ENCODE measurements at regions not wholly inside any gene's neighbourhood (a gene's known extent, or its start where the extent isn't known, plus 50 kb on each side); places are given as distances from the start of the nearest gene placed in this dataset.

DNA sequence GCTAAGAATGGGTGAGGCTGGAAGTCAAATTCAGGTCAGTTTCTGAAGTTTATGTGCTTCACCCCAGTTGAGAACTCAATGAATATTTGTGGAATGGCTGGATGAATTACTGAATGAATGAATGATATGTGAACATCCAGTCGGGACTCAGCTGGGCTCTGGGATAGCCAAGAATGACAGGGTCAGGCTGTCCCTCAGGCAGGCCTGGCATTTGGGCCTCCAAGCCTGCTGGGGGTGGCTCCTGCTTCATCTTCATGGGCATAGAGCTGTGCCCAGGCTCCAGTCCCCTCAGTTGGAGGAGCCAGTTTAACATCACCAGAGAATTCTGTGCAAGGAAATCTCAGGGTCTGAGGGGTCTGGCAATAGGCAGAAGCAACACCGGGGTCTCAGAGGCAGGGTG is 185.8 kb downstream of the PHETA1 start:
- TF ChIP-seq BACH2 (CRISPR knock-in tag; IDR thresholded peaks at IDR 0.05; ENCODE audit: borderline replicate concordance) (no peak), ZC3H10 (CRISPR knock-in tag; IDR thresholded peaks at IDR 0.05) (no peak), RARB (CRISPR knock-in tag; IDR thresholded peaks at IDR 0.05) (no peak), ZFP30 (CRISPR knock-in tag; IDR thresholded peaks at IDR 0.05) (no peak), SNAI2 (CRISPR knock-in tag; IDR thresholded peaks at IDR 0.05) (no peak), TCF4 (CRISPR knock-in tag; IDR thresholded peaks at IDR 0.05; ENCODE audit: borderline replicate concordance) (no peak), ZNF565 (CRISPR knock-in tag; conservative IDR thresholded peaks at IDR 0.05; ENCODE audit: low read depth) (no peak), PPARA (CRISPR knock-in tag; IDR thresholded peaks at IDR 0.05; ENCODE audit: borderline replicate concordance) (no peak), ZNF8 (CRISPR knock-in tag; IDR thresholded peaks at IDR 0.05) (no peak), OSR1 (CRISPR knock-in tag; IDR thresholded peaks at IDR 0.05) (no peak), TOX (CRISPR knock-in tag; IDR thresholded peaks at IDR 0.05; ENCODE audit: borderline replicate concordance) (no peak)
- TF ChIP-seq, protein P1, sequence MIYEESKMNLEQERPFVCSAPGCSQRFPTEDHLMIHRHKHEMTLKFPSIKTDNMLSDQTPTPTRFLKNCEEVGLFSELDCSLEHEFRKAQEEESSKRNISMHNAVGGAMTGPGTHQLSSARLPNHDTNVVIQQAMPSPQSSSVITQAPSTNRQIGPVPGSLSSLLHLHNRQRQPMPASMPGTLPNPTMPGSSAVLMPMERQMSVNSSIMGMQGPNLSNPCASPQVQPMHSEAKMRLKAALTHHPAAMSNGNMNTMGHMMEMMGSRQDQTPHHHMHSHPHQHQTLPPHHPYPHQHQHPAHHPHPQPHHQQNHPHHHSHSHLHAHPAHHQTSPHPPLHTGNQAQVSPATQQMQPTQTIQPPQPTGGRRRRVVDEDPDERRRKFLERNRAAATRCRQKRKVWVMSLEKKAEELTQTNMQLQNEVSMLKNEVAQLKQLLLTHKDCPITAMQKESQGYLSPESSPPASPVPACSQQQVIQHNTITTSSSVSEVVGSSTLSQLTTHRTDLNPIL (CRISPR knock-in tag; IDR thresholded peaks at IDR 0.05; ENCODE audit: low read depth) = no peak
- TF ChIP-seq, protein P2, sequence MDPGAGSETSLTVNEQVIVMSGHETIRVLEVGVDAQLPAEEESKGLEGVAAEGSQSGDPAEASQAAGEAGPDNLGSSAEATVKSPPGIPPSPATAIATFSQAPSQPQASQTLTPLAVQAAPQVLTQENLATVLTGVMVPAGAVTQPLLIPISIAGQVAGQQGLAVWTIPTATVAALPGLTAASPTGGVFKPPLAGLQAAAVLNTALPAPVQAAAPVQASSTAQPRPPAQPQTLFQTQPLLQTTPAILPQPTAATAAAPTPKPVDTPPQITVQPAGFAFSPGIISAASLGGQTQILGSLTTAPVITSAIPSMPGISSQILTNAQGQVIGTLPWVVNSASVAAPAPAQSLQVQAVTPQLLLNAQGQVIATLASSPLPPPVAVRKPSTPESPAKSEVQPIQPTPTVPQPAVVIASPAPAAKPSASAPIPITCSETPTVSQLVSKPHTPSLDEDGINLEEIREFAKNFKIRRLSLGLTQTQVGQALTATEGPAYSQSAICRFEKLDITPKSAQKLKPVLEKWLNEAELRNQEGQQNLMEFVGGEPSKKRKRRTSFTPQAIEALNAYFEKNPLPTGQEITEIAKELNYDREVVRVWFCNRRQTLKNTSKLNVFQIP (CRISPR knock-in tag; IDR thresholded peaks at IDR 0.05; ENCODE audit: borderline replicate concordance, low read depth) = no peak
- TF ChIP-seq, protein P3, sequence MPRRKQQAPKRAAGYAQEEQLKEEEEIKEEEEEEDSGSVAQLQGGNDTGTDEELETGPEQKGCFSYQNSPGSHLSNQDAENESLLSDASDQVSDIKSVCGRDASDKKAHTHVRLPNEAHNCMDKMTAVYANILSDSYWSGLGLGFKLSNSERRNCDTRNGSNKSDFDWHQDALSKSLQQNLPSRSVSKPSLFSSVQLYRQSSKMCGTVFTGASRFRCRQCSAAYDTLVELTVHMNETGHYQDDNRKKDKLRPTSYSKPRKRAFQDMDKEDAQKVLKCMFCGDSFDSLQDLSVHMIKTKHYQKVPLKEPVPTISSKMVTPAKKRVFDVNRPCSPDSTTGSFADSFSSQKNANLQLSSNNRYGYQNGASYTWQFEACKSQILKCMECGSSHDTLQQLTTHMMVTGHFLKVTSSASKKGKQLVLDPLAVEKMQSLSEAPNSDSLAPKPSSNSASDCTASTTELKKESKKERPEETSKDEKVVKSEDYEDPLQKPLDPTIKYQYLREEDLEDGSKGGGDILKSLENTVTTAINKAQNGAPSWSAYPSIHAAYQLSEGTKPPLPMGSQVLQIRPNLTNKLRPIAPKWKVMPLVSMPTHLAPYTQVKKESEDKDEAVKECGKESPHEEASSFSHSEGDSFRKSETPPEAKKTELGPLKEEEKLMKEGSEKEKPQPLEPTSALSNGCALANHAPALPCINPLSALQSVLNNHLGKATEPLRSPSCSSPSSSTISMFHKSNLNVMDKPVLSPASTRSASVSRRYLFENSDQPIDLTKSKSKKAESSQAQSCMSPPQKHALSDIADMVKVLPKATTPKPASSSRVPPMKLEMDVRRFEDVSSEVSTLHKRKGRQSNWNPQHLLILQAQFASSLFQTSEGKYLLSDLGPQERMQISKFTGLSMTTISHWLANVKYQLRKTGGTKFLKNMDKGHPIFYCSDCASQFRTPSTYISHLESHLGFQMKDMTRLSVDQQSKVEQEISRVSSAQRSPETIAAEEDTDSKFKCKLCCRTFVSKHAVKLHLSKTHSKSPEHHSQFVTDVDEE (CRISPR knock-in tag; IDR thresholded peaks at IDR 0.05) = no peak
- TF ChIP-seq, protein P4, sequence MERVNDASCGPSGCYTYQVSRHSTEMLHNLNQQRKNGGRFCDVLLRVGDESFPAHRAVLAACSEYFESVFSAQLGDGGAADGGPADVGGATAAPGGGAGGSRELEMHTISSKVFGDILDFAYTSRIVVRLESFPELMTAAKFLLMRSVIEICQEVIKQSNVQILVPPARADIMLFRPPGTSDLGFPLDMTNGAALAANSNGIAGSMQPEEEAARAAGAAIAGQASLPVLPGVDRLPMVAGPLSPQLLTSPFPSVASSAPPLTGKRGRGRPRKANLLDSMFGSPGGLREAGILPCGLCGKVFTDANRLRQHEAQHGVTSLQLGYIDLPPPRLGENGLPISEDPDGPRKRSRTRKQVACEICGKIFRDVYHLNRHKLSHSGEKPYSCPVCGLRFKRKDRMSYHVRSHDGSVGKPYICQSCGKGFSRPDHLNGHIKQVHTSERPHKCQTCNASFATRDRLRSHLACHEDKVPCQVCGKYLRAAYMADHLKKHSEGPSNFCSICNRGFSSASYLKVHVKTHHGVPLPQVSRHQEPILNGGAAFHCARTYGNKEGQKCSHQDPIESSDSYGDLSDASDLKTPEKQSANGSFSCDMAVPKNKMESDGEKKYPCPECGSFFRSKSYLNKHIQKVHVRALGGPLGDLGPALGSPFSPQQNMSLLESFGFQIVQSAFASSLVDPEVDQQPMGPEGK (CRISPR knock-in tag; IDR thresholded peaks at IDR 0.05; ENCODE audit: borderline replicate concordance) = no peak
- ATAC-seq = no peak

DNA sequence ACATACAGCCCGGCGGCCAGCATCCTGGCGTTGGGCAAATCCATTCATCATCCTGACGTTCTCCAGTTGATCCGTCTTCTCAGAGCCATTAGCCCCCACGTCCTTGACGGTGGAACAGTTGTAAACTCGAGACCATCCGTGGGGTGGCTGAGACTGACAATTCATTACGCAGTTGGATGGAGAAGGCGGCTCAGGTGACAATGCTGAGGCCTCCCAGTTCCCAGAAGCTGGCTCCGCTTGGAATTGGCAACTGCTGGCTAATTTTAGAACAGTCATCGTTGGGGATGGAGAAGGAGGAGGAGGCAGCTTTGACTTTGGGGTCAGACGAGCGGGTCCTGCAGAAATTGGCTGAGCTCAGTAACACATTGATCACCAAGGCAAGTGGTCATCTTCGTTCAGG is 186.5 kb downstream of the PHETA1 start:
- TF ChIP-seq, protein P5, sequence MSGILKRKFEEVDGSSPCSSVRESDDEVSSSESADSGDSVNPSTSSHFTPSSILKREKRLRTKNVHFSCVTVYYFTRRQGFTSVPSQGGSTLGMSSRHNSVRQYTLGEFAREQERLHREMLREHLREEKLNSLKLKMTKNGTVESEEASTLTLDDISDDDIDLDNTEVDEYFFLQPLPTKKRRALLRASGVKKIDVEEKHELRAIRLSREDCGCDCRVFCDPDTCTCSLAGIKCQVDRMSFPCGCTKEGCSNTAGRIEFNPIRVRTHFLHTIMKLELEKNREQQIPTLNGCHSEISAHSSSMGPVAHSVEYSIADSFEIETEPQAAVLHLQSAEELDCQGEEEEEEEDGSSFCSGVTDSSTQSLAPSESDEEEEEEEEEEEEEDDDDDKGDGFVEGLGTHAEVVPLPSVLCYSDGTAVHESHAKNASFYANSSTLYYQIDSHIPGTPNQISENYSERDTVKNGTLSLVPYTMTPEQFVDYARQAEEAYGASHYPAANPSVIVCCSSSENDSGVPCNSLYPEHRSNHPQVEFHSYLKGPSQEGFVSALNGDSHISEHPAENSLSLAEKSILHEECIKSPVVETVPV (CRISPR knock-in tag; IDR thresholded peaks at IDR 0.05) = no peak
- TF ChIP-seq, protein P3 (CRISPR knock-in tag; IDR thresholded peaks at IDR 0.05) = no peak
- no peak for ATAC-seq

DNA sequence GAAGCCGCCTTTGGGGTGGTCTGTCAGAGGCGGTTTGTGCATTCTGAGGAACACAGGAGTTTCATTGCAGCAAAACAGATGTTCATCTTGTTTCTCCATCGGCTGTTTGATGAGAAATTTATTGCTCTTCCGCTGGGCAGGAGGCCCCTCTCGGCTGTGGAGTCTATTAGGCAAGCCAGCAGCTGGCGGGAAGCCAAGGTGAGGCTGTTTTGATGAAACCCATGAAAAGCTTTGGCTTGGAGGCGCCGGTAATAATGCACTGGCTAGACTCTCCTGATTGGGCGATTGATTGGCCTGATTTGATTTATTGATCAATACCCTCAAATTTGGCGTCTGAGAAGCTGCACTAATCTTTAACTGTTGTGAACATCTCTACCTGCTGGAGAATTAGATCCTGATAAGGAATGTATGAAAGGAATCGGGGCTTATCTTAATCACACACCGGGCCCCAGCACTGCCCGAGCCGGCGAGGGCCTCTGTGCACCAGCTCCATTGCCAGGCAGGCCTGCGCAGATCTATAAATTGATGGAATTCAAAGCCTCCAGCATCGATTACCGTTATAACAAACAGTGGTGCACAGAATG is 187.7 kb downstream of the PHETA1 start:
- peak; percentile 62 for ATAC-seq
- TF ChIP-seq, protein P3 (CRISPR knock-in tag; IDR thresholded peaks at IDR 0.05) = peak; percentile 69
- TF ChIP-seq PPARA (CRISPR knock-in tag; IDR thresholded peaks at IDR 0.05; ENCODE audit: borderline replicate concordance) = no peak
- TF ChIP-seq ISL1 (CRISPR knock-in tag; IDR thresholded peaks at IDR 0.05) = peak; percentile 53
- TF ChIP-seq TCF4 (CRISPR knock-in tag; IDR thresholded peaks at IDR 0.05; ENCODE audit: borderline replicate concordance) = peak; percentile 75
